ENCODE measurements at regions not wholly inside any gene's neighbourhood (a gene's known extent, or its start where the extent isn't known, plus 50 kb on each side); places are given as distances from the start of the nearest gene placed in this dataset.

DNA sequence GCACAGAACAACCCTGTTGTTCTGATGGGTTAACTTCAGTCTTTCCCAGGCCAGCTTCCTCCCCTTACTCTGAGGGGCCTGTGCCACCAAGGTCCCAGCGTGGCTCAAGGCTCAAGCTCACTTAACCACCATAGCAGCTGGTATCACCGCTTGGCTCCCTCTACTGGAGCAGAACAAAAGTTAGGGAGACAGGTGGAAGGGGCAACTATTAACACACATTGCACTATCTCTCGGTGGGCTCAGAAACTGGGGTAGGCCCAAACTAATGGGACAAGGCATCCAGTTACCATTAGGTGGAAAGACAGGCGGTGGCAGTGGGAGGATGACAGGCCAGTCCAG lies 88.7 kb upstream of the ATL2 start (continued):
- TF ChIP-seq, protein P1, sequence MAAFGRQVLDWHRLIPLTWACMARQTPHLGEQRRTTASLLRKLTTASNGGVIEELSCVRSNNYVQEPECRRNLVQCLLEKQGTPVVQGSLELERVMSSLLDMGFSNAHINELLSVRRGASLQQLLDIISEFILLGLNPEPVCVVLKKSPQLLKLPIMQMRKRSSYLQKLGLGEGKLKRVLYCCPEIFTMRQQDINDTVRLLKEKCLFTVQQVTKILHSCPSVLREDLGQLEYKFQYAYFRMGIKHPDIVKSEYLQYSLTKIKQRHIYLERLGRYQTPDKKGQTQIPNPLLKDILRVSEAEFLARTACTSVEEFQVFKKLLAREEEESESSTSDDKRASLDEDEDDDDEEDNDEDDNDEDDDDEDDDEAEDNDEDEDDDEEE (CRISPR knock-in tag; IDR thresholded peaks at IDR 0.05): no peak
- TF ChIP-seq YY1 (IDR thresholded peaks at IDR 0.05; ENCODE audit: insufficient read depth, insufficient replicate concordance, low read depth, low read length) (peak; percentile 27), ZNF614 (CRISPR knock-in tag; IDR thresholded peaks at IDR 0.05; ENCODE audit: borderline replicate concordance) (0 out of 2 replicates have a peak, but pooled peaks have one; percentile 23), PTBP1 (IDR thresholded peaks at IDR 0.05; ENCODE audit: low read depth, low read length, poor library complexity, severe bottlenecking) (no peak), JUN (CRISPR knock-in tag; IDR thresholded peaks at IDR 0.05) (no peak), ETV6 (CRISPR knock-in tag; conservative IDR thresholded peaks at IDR 0.05) (no peak), TEAD3 (CRISPR knock-in tag; optimal IDR thresholded peaks at IDR 0.05; ENCODE audit: borderline replicate concordance) (peak; percentile 45), ZNF644 (CRISPR knock-in tag; IDR thresholded peaks at IDR 0.05; ENCODE audit: low read depth) (0 out of 2 replicates have a peak, but pooled peaks have one; percentile 42), FOXK1 (CRISPR knock-in tag; IDR thresholded peaks at IDR 0.05; ENCODE audit: borderline replicate concordance, low read depth) (no peak), NFIC (IDR thresholded peaks at IDR 0.05; ENCODE audit: low read length) (no peak), NCOA1 (CRISPR knock-in tag; IDR thresholded peaks at IDR 0.05) (no peak), TAF15 (IDR thresholded peaks at IDR 0.05; ENCODE audit: low read depth, low read length, poor library complexity, severe bottlenecking) (no peak), HNF4A (CRISPR knock-in tag; IDR thresholded peaks at IDR 0.05) (no peak; the same call in 1 of the 2 replicates), MAZ (IDR thresholded peaks at IDR 0.05; ENCODE audit: borderline replicate concordance, low read depth, low read length) (no peak), MAZ (CRISPR knock-in tag; IDR thresholded peaks at IDR 0.05; ENCODE audit: low read depth) (no peak; the same call in 1 of the 2 replicates), XRCC5 (optimal IDR thresholded peaks at IDR 0.05; ENCODE audit: low read length) (peak; percentile 80), ZNF776 (CRISPR knock-in tag; IDR thresholded peaks at IDR 0.05) (no peak), ZSCAN29 (CRISPR knock-in tag; conservative IDR thresholded peaks at IDR 0.05) (no peak), ATF7-NPFF (CRISPR knock-in tag; IDR thresholded peaks at IDR 0.05; ENCODE audit: low read depth) (no peak), ZNF468 (CRISPR knock-in tag; IDR thresholded peaks at IDR 0.05) (no peak), ZBTB7A (CRISPR knock-in tag; IDR thresholded peaks at IDR 0.05) (no peak), RBFOX2 (IDR thresholded peaks at IDR 0.05; ENCODE audit: low read depth, low read length) (no peak)
- TF ChIP-seq, protein P2, sequence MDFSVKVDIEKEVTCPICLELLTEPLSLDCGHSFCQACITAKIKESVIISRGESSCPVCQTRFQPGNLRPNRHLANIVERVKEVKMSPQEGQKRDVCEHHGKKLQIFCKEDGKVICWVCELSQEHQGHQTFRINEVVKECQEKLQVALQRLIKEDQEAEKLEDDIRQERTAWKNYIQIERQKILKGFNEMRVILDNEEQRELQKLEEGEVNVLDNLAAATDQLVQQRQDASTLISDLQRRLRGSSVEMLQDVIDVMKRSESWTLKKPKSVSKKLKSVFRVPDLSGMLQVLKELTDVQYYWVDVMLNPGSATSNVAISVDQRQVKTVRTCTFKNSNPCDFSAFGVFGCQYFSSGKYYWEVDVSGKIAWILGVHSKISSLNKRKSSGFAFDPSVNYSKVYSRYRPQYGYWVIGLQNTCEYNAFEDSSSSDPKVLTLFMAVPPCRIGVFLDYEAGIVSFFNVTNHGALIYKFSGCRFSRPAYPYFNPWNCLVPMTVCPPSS (IDR thresholded peaks at IDR 0.05): no peak
- TF ChIP-seq, protein P3, sequence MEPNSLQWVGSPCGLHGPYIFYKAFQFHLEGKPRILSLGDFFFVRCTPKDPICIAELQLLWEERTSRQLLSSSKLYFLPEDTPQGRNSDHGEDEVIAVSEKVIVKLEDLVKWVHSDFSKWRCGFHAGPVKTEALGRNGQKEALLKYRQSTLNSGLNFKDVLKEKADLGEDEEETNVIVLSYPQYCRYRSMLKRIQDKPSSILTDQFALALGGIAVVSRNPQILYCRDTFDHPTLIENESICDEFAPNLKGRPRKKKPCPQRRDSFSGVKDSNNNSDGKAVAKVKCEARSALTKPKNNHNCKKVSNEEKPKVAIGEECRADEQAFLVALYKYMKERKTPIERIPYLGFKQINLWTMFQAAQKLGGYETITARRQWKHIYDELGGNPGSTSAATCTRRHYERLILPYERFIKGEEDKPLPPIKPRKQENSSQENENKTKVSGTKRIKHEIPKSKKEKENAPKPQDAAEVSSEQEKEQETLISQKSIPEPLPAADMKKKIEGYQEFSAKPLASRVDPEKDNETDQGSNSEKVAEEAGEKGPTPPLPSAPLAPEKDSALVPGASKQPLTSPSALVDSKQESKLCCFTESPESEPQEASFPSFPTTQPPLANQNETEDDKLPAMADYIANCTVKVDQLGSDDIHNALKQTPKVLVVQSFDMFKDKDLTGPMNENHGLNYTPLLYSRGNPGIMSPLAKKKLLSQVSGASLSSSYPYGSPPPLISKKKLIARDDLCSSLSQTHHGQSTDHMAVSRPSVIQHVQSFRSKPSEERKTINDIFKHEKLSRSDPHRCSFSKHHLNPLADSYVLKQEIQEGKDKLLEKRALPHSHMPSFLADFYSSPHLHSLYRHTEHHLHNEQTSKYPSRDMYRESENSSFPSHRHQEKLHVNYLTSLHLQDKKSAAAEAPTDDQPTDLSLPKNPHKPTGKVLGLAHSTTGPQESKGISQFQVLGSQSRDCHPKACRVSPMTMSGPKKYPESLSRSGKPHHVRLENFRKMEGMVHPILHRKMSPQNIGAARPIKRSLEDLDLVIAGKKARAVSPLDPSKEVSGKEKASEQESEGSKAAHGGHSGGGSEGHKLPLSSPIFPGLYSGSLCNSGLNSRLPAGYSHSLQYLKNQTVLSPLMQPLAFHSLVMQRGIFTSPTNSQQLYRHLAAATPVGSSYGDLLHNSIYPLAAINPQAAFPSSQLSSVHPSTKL (CRISPR knock-in tag; IDR thresholded peaks at IDR 0.05): no peak
- TF ChIP-seq, protein P4, sequence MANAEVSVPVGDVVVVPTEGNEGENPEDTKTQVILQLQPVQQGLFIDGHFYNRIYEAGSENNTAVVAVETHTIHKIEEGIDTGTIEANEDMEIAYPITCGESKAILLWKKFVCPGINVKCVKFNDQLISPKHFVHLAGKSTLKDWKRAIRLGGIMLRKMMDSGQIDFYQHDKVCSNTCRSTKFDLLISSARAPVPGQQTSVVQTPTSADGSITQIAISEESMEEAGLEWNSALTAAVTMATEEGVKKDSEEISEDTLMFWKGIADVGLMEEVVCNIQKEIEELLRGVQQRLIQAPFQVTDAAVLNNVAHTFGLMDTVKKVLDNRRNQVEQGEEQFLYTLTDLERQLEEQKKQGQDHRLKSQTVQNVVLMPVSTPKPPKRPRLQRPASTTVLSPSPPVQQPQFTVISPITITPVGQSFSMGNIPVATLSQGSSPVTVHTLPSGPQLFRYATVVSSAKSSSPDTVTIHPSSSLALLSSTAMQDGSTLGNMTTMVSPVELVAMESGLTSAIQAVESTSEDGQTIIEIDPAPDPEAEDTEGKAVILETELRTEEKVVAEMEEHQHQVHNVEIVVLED (CRISPR knock-in tag; IDR thresholded peaks at IDR 0.05; ENCODE audit: borderline replicate concordance): 0 out of 2 replicates have a peak, but pooled peaks have one; percentile 39
